ENCODE measurements at regions not wholly inside any gene's neighbourhood (a gene's known extent, or its start where the extent isn't known, plus 50 kb on each side); places are given as distances from the start of the nearest gene placed in this dataset.

- DNase-seq (ENCODE audit: low read depth, low spot score) = no peak
- Histone ChIP-seq H3K36me3 (ENCODE audit: insufficient read depth, low read length) (no peaks in the 10 kb centered on the region), H3K9ac (ENCODE audit: insufficient read length) (no peak overlapping the region), H3K27ac (no peak overlapping the region), H3K9me3 (ENCODE audit: low read depth, low read length) (no peaks in the 10 kb centered on the region), H3K4me3 (no peak overlapping the region)
- TF ChIP-seq POLR2AphosphoS5 (IDR thresholded peaks at IDR 0.05; ENCODE audit: borderline replicate concordance, low read depth, low read length) (no peak), FOXP2 (optimal IDR thresholded peaks at IDR 0.05; ENCODE audit: control extremely low read depth, extremely low read length, insufficient read depth) (no peak), EZH2 (IDR thresholded peaks at IDR 0.05) (no peak)
These were observed 68.9 kb downstream of the RDH14 start for GRCh38 chr2:18491577-18491976.

GRCh38 chr2:18490901-18491300 lies 69.6 kb downstream of the RDH14 start:
- H3K4me3 ChIP-seq = no peak overlapping the region
- H3K27ac ChIP-seq = no peak overlapping the region
- TF ChIP-seq POLR2AphosphoS5 (IDR thresholded peaks at IDR 0.05; ENCODE audit: borderline replicate concordance, low read depth, low read length) (no peak), EZH2 (IDR thresholded peaks at IDR 0.05) (no peak), FOXP2 (optimal IDR thresholded peaks at IDR 0.05; ENCODE audit: control extremely low read depth, extremely low read length, insufficient read depth) (no peak)
- no peaks in the 10 kb centered on the region for H3K9me3 ChIP-seq (ENCODE audit: low read depth, low read length)
- no peak for DNase-seq (ENCODE audit: low read depth, low spot score)
- H3K36me3 ChIP-seq (ENCODE audit: insufficient read depth, low read length) = no peaks in the 10 kb centered on the region
- no peak overlapping the region for H3K9ac ChIP-seq (ENCODE audit: insufficient read length)

GRCh38 chr2:18487106-18487913 lies 73.1 kb downstream of the RDH14 start:
- H3K36me3 ChIP-seq (ENCODE audit: insufficient read depth, low read length) = no peaks in the 10 kb centered on the region
- no peak overlapping the region for H3K9ac ChIP-seq (ENCODE audit: insufficient read length)
- no peak overlapping the region for H3K27ac ChIP-seq
- DNase-seq (ENCODE audit: low read depth, low spot score) = no peak
- H3K9me3 ChIP-seq (ENCODE audit: low read depth, low read length) = no peaks in the 10 kb centered on the region
- no peak for TF ChIP-seq EZH2 (IDR thresholded peaks at IDR 0.05)
- TF ChIP-seq POLR2AphosphoS5 (IDR thresholded peaks at IDR 0.05; ENCODE audit: borderline replicate concordance, low read depth, low read length) = no peak
- TF ChIP-seq FOXP2 (optimal IDR thresholded peaks at IDR 0.05; ENCODE audit: control extremely low read depth, extremely low read length, insufficient read depth) = no peak
- no peak overlapping the region for H3K4me3 ChIP-seq

- no peak overlapping the region for H3K9ac ChIP-seq (ENCODE audit: insufficient read length)
- no peak overlapping the region for H3K27ac ChIP-seq
- DNase-seq (ENCODE audit: low read depth, low spot score) = no peak
- no peak overlapping the region for H3K4me3 ChIP-seq
- H3K9me3 ChIP-seq (ENCODE audit: low read depth, low read length) = no peaks in the 10 kb centered on the region
- no peaks in the 10 kb centered on the region for H3K36me3 ChIP-seq (ENCODE audit: insufficient read depth, low read length)
- TF ChIP-seq EZH2 (IDR thresholded peaks at IDR 0.05) (no peak), POLR2AphosphoS5 (IDR thresholded peaks at IDR 0.05; ENCODE audit: borderline replicate concordance, low read depth, low read length) (no peak), FOXP2 (optimal IDR thresholded peaks at IDR 0.05; ENCODE audit: control extremely low read depth, extremely low read length, insufficient read depth) (no peak)
These were observed 75.8 kb downstream of the RDH14 start for GRCh38 chr2:18484625-18485024.

GRCh38 chr2:18483896-18484295 lies 76.6 kb downstream of the RDH14 start:
- TF ChIP-seq POLR2AphosphoS5 (IDR thresholded peaks at IDR 0.05; ENCODE audit: borderline replicate concordance, low read depth, low read length) (no peak), EZH2 (IDR thresholded peaks at IDR 0.05) (no peak), FOXP2 (optimal IDR thresholded peaks at IDR 0.05; ENCODE audit: control extremely low read depth, extremely low read length, insufficient read depth) (no peak)
- Histone ChIP-seq H3K9ac (ENCODE audit: insufficient read length) (no peak overlapping the region), H3K4me3 (no peak overlapping the region), H3K36me3 (ENCODE audit: insufficient read depth, low read length) (no peaks in the 10 kb centered on the region), H3K27ac (no peak overlapping the region), H3K9me3 (ENCODE audit: low read depth, low read length) (no peaks in the 10 kb centered on the region)
- no peak for DNase-seq (ENCODE audit: low read depth, low spot score)

GRCh38 chr2:18482666-18483065 lies 77.8 kb downstream of the RDH14 start:
- no peak overlapping the region for H3K9ac ChIP-seq (ENCODE audit: insufficient read length)
- no peaks in the 10 kb centered on the region for H3K36me3 ChIP-seq (ENCODE audit: insufficient read depth, low read length)
- H3K27ac ChIP-seq = no peak overlapping the region
- no peak overlapping the region for H3K4me3 ChIP-seq
- no peak for TF ChIP-seq EZH2 (IDR thresholded peaks at IDR 0.05)
- TF ChIP-seq POLR2AphosphoS5 (IDR thresholded peaks at IDR 0.05; ENCODE audit: borderline replicate concordance, low read depth, low read length) = no peak
- no peak for TF ChIP-seq FOXP2 (optimal IDR thresholded peaks at IDR 0.05; ENCODE audit: control extremely low read depth, extremely low read length, insufficient read depth)
- DNase-seq (ENCODE audit: low read depth, low spot score) = no peak
- H3K9me3 ChIP-seq (ENCODE audit: low read depth, low read length) = no peaks in the 10 kb centered on the region

GRCh38 chr2:18479947-18480369 lies 80.5 kb downstream of the RDH14 start:
- no peaks in the 10 kb centered on the region for H3K9me3 ChIP-seq (ENCODE audit: low read depth, low read length)
- H3K9ac ChIP-seq (ENCODE audit: insufficient read length) = no peak overlapping the region
- no peak for DNase-seq (ENCODE audit: low read depth, low spot score)
- no peaks in the 10 kb centered on the region for H3K36me3 ChIP-seq (ENCODE audit: insufficient read depth, low read length)
- H3K27ac ChIP-seq = no peak overlapping the region
- no peak for TF ChIP-seq EZH2 (IDR thresholded peaks at IDR 0.05)
- TF ChIP-seq POLR2AphosphoS5 (IDR thresholded peaks at IDR 0.05; ENCODE audit: borderline replicate concordance, low read depth, low read length) = no peak
- TF ChIP-seq FOXP2 (optimal IDR thresholded peaks at IDR 0.05; ENCODE audit: control extremely low read depth, extremely low read length, insufficient read depth) = no peak
- H3K4me3 ChIP-seq = no peak overlapping the region

- TF ChIP-seq FOXP2 (optimal IDR thresholded peaks at IDR 0.05; ENCODE audit: control extremely low read depth, extremely low read length, insufficient read depth) (no peak), EZH2 (IDR thresholded peaks at IDR 0.05) (no peak), POLR2AphosphoS5 (IDR thresholded peaks at IDR 0.05; ENCODE audit: borderline replicate concordance, low read depth, low read length) (no peak)
- no peaks in the 10 kb centered on the region for H3K36me3 ChIP-seq (ENCODE audit: insufficient read depth, low read length)
- no peaks in the 10 kb centered on the region for H3K9me3 ChIP-seq (ENCODE audit: low read depth, low read length)
- no peak for DNase-seq (ENCODE audit: low read depth, low spot score)
- no peak overlapping the region for H3K27ac ChIP-seq
- H3K4me3 ChIP-seq = no peak overlapping the region
- H3K9ac ChIP-seq (ENCODE audit: insufficient read length) = no peak overlapping the region
These were observed 83.2 kb downstream of the RDH14 start for GRCh38 chr2:18477293-18477692.

Measured in SK-N-MC (cell line).